HepG2 (cell line): ENCODE measurements at regions not wholly inside any gene's neighbourhood (a gene's known extent, or its start where the extent isn't known, plus 50 kb on each side); places are given as distances from the start of the nearest gene placed in this dataset.

Experiments used
- ARID4A ChIP-seq: sonication (generic); formaldehyde crosslinking; IDR thresholded peaks from 2 replicates; pipeline ENCODE4 v1.5.0; 2020; ENCODE audit warnings: mild to moderate bottlenecking, missing genetic modification reagents, borderline replicate concordance
- CAMTA2 ChIP-seq: sonication (generic); formaldehyde crosslinking; IDR thresholded peaks from 2 replicates; pipeline ENCODE4 v1.4.0; 2020; ENCODE audit warnings: mild to moderate bottlenecking, missing genetic modification reagents, borderline replicate concordance
- FOXC1 ChIP-seq: sonication (generic); formaldehyde crosslinking; IDR thresholded peaks from 2 replicates; pipeline ENCODE4 v1.8.0; 2022; ENCODE audit warnings: mild to moderate bottlenecking, missing genetic modification reagents, borderline replicate concordance
- GZF1 ChIP-seq: sonication (generic); formaldehyde crosslinking; IDR thresholded peaks from 2 replicates; pipeline ENCODE4 v1.5.1; 2020; ENCODE audit warnings: mild to moderate bottlenecking, missing genetic modification reagents
- HOXA3 ChIP-seq: sonication (generic); formaldehyde crosslinking; IDR thresholded peaks from 2 replicates; pipeline ENCODE4 v1.5.0; 2020; ENCODE audit warnings: missing genetic modification reagents
- MIXL1 ChIP-seq: IDR thresholded peaks from 2 replicates; pipeline ENCODE4 v1.6.1; 2016
- NFKBIZ ChIP-seq: IDR thresholded peaks from 2 replicates; pipeline ENCODE4 v1.6.1; 2018; ENCODE audit warnings: missing genetic modification reagents, missing compliant biosample characterization
- STAG1 ChIP-seq: sonication (generic); formaldehyde crosslinking; IDR thresholded peaks from 2 replicates; pipeline ENCODE4 v1.4.0; 2020; ENCODE audit warnings: missing genetic modification reagents
- ZBTB42 ChIP-seq: sonication (generic); formaldehyde crosslinking; IDR thresholded peaks from 2 replicates; pipeline ENCODE4 v1.5.0; 2020; ENCODE audit warnings: mild to moderate bottlenecking, missing genetic modification reagents
- ZNF552 ChIP-seq: sonication (generic); formaldehyde crosslinking; IDR thresholded peaks from 2 replicates; pipeline ENCODE4 v1.9.0; 2022; ENCODE audit warnings: missing genetic modification reagents, mild to moderate bottlenecking, borderline replicate concordance
- ZNF652 ChIP-seq: IDR thresholded peaks from 2 replicates; pipeline ENCODE4 v1.6.1; 2016; ENCODE audit warnings: low read depth, borderline replicate concordance
- TF ChIP-seq, protein P1 (sequence below): IDR thresholded peaks from 2 replicates; pipeline ENCODE4 v1.6.1; 2018; ENCODE audit warnings: missing genetic modification reagents, mild to moderate bottlenecking, missing compliant biosample characterization
- TF ChIP-seq, protein P2 (sequence below): sonication (generic); formaldehyde crosslinking; IDR thresholded peaks from 2 replicates; pipeline ENCODE4 v1.8.1; 2022; ENCODE audit warnings: low read depth, mild to moderate bottlenecking, missing genetic modification reagents
- TF ChIP-seq, protein P3 (sequence below): sonication (generic); formaldehyde crosslinking; IDR thresholded peaks from 2 replicates; pipeline ENCODE4 v1.5.0; 2020; ENCODE audit warnings: mild to moderate bottlenecking, missing genetic modification reagents, moderate library complexity
- TF ChIP-seq, protein P4 (sequence below): sonication (generic); formaldehyde crosslinking; IDR thresholded peaks from 2 replicates; pipeline ENCODE4 v1.5.1; 2020; ENCODE audit warnings: mild to moderate bottlenecking, missing genetic modification reagents, moderate library complexity

DNA sequence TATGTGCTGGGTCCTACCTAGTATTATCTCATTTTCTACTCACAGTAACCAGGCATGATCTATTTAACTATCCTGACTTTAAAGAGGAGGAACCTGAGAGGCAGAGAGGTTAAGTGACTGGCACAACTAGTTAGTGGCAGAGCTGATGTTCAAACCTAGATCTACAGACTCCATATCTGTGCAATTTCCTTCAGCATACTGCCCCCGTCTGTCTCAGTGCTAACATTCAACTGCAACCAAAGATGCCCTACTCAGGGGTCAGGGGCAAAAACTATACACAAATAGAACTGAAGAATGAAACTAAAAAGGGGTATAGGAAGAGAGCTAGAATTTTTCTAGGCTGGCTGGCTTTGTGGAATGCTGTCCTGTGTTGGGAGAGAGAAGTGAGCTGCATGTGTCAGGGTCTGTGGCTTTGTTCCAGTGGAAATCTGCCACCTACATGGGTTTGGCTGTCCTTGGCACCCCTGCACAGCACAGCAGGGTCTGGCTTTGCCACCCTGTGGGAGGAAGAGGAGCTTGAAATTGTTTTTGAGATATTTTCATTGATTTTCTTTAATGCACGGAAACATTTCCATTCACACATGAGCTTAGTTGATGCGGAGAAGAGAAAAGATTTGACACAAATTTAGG, 368.5 kb downstream of the RPS6KC1 start (continued):
- TF ChIP-seq, protein P1, sequence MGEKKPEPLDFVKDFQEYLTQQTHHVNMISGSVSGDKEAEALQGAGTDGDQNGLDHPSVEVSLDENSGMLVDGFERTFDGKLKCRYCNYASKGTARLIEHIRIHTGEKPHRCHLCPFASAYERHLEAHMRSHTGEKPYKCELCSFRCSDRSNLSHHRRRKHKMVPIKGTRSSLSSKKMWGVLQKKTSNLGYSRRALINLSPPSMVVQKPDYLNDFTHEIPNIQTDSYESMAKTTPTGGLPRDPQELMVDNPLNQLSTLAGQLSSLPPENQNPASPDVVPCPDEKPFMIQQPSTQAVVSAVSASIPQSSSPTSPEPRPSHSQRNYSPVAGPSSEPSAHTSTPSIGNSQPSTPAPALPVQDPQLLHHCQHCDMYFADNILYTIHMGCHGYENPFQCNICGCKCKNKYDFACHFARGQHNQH = 0 out of 2 replicates have a peak, but pooled peaks have one; percentile 30
- TF ChIP-seq, protein P2, sequence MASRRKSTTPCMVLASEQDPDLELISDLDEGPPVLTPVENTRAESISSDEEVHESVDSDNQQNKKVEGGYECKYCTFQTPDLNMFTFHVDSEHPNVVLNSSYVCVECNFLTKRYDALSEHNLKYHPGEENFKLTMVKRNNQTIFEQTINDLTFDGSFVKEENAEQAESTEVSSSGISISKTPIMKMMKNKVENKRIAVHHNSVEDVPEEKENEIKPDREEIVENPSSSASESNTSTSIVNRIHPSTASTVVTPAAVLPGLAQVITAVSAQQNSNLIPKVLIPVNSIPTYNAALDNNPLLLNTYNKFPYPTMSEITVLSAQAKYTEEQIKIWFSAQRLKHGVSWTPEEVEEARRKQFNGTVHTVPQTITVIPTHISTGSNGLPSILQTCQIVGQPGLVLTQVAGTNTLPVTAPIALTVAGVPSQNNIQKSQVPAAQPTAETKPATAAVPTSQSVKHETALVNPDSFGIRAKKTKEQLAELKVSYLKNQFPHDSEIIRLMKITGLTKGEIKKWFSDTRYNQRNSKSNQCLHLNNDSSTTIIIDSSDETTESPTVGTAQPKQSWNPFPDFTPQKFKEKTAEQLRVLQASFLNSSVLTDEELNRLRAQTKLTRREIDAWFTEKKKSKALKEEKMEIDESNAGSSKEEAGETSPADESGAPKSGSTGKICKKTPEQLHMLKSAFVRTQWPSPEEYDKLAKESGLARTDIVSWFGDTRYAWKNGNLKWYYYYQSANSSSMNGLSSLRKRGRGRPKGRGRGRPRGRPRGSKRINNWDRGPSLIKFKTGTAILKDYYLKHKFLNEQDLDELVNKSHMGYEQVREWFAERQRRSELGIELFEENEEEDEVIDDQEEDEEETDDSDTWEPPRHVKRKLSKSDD (CRISPR knock-in tag) = no peak
- TF ChIP-seq NFKBIZ (no peak), GZF1 (CRISPR knock-in tag) (no peak), STAG1 (CRISPR knock-in tag) (peak; percentile 86), FOXC1 (CRISPR knock-in tag) (no peak), MIXL1 (CRISPR knock-in tag) (0 out of 2 replicates have a peak, but pooled peaks have one; percentile 28), ZNF652 (CRISPR knock-in tag) (no peak), HOXA3 (CRISPR knock-in tag) (no peak), ZBTB42 (CRISPR knock-in tag) (no peak), CAMTA2 (CRISPR knock-in tag) (no peak), ZNF552 (CRISPR knock-in tag) (no peak), ARID4A (CRISPR knock-in tag) (no peak)
- TF ChIP-seq, protein P3, sequence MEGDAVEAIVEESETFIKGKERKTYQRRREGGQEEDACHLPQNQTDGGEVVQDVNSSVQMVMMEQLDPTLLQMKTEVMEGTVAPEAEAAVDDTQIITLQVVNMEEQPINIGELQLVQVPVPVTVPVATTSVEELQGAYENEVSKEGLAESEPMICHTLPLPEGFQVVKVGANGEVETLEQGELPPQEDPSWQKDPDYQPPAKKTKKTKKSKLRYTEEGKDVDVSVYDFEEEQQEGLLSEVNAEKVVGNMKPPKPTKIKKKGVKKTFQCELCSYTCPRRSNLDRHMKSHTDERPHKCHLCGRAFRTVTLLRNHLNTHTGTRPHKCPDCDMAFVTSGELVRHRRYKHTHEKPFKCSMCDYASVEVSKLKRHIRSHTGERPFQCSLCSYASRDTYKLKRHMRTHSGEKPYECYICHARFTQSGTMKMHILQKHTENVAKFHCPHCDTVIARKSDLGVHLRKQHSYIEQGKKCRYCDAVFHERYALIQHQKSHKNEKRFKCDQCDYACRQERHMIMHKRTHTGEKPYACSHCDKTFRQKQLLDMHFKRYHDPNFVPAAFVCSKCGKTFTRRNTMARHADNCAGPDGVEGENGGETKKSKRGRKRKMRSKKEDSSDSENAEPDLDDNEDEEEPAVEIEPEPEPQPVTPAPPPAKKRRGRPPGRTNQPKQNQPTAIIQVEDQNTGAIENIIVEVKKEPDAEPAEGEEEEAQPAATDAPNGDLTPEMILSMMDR (CRISPR knock-in tag) = peak; percentile 59
- TF ChIP-seq, protein P4, sequence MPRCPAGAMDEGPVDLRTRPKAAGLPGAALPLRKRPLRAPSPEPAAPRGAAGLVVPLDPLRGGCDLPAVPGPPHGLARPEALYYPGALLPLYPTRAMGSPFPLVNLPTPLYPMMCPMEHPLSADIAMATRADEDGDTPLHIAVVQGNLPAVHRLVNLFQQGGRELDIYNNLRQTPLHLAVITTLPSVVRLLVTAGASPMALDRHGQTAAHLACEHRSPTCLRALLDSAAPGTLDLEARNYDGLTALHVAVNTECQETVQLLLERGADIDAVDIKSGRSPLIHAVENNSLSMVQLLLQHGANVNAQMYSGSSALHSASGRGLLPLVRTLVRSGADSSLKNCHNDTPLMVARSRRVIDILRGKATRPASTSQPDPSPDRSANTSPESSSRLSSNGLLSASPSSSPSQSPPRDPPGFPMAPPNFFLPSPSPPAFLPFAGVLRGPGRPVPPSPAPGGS (CRISPR knock-in tag) = no peak
